IPS-18a (cell line): ENCODE measurements at regions not wholly inside any gene's neighbourhood (a gene's known extent, or its start where the extent isn't known, plus 50 kb on each side); places are given as distances from the start of the nearest gene placed in this dataset.
"Not testable (repeated sequence)": the region's sequence is repeated elsewhere in the genome, so short reads cannot be mapped to it uniquely, and the experiment has no call there.

Source experiments
- H3K27ac ChIP-seq: one replicate; pipeline ENCODE4 v1.5.1; 2013; ENCODE audit warnings: low read length
- H3K27me3 ChIP-seq: one replicate; pipeline ENCODE4 v1.6.1; 2013; ENCODE audit warnings: mild to moderate bottlenecking, low read length; ENCODE audit not compliant: control insufficient read depth, insufficient read depth
- H3K36me3 ChIP-seq: one replicate; pipeline ENCODE4 v1.6.1; 2013; ENCODE audit warnings: low read depth, low read length; ENCODE audit not compliant: control insufficient read depth
- H3K4me1 ChIP-seq: one replicate; pipeline ENCODE4 v1.6.1; 2013; ENCODE audit warnings: low read depth, low read length; ENCODE audit not compliant: control insufficient read depth
- H3K4me3 ChIP-seq: one replicate; pipeline ENCODE4 v1.5.1; 2013; ENCODE audit warnings: low read length
- H3K9ac ChIP-seq: one replicate; pipeline ENCODE4 v1.6.1; 2013; ENCODE audit warnings: mild to moderate bottlenecking, low read length, moderate library complexity
- H3K9me3 ChIP-seq: one replicate; pipeline ENCODE4 v1.6.1; 2013; ENCODE audit warnings: low read depth, low read length; ENCODE audit not compliant: control insufficient read depth

DNA sequence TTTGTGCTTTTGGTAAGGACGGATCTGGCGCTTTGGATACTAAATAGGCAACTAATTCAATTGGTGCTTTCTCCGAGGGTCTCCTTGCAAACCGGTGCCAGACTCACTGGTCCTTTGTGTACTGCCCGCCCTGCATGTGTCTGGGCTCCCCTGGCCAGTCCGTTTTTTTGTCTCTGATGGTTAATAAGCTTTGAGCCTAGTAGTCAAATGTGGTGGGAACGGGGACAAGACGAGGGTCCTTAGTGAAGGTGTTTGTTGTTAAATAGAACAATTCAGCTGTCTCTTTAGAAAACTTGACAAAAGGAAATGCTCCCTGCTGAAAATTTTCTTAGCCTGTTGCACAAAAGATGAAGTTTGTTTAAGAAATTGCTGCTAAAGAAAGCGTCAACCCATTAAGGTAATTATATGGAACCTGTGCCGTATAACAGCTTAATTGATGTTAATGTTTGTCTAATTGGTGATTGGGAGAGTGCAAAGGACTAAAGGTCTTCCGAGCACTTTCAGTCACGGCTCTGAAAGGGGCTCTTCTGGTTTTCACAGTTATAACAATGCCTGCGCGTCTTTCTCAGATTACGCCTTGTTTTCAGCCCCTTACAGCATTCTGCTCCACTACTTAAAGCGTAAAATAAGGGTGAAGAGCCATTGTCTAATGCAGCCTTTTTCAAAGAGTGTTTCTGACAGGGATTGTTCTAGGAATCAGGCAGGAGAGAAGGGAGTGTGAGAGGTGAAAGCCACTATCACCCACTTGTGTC is 537.4 kb downstream of the PRKD1 start:
- Histone ChIP-seq H3K9ac (no peak overlapping the region), H3K4me3 (peak overlapping the region; percentile 23), H3K36me3 (no peaks in the 10 kb centered on the region), H3K27ac (no peak overlapping the region), H3K9me3 (no peaks in the 10 kb centered on the region), H3K4me1 (peaks cover 8% of the 10 kb centered on the region), H3K27me3 (no peaks in the 10 kb centered on the region)

DNA sequence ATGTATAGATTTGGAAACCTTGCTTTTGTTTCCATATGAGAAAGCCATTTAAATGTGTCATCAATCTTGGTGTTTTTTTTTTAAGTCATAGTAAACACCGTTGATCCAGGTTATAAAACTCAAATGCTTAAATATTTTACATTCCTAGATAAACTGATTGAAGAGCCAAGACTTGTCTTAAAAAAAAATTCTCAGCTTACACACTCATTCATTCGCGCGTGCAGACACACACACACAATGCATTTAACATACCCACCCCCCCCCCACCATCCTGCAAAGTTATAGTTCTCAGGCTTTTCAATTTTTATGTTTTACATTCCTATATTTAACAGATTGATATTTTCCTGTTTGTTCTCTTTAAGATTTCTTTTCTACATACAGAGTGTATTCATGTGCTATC is 536.4 kb downstream of the PRKD1 start:
- Histone ChIP-seq H3K27ac (no peak overlapping the region), H3K4me1 (peaks cover 8% of the 10 kb centered on the region), H3K36me3 (no peaks in the 10 kb centered on the region), H3K27me3 (no peaks in the 10 kb centered on the region), H3K9ac (no peak overlapping the region), H3K9me3 (no peaks in the 10 kb centered on the region), H3K4me3 (no peak overlapping the region)

DNA sequence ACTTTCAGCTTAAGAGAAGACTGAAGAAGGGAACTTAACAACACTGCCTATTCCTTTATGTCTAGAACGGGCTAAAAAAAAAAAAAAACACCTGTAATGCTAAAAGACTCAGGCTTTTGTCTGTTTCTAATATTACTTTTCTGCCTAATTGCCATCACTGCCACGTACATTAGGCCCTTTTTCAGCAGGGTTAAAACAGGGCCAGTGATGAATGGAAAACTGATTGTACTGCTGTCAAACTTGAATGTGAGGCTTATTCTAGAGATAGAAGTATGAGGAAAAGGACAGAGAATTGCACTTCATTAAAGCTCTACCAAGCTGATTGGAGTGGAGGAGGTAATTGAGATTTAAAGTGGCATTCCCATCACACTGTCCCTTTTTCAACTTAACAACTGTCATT is 535.8 kb downstream of the PRKD1 start:
- peaks cover 8% of the 10 kb centered on the region for H3K4me1 ChIP-seq
- H3K9me3 ChIP-seq = no peaks in the 10 kb centered on the region
- H3K36me3 ChIP-seq = no peaks in the 10 kb centered on the region
- H3K9ac ChIP-seq = no peak overlapping the region
- H3K27ac ChIP-seq = no peak overlapping the region
- no peaks in the 10 kb centered on the region for H3K27me3 ChIP-seq
- no peak overlapping the region for H3K4me3 ChIP-seq

DNA sequence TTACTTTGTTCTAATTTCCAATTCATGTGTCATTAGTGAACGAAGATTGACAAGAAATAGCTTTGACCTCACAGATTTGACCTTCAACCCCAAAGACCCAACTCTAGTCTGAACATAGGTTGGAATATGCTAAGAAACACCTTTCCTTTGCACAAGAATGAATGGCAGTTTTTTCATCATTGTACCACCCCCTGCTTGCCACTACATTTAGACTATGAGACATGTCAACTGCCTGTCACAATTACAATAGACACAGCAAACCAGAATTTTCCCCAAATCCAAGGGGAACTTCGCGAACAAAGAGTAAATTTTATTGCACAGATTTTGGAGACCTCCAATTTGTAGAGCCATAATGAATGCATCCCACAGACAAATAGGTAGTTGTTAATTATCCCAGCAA is 535.4 kb downstream of the PRKD1 start:
- Histone ChIP-seq H3K4me3 (no peak overlapping the region), H3K9me3 (no peaks in the 10 kb centered on the region), H3K4me1 (peaks cover 8% of the 10 kb centered on the region), H3K36me3 (no peaks in the 10 kb centered on the region), H3K9ac (no peak overlapping the region), H3K27me3 (no peaks in the 10 kb centered on the region), H3K27ac (no peak overlapping the region)

DNA sequence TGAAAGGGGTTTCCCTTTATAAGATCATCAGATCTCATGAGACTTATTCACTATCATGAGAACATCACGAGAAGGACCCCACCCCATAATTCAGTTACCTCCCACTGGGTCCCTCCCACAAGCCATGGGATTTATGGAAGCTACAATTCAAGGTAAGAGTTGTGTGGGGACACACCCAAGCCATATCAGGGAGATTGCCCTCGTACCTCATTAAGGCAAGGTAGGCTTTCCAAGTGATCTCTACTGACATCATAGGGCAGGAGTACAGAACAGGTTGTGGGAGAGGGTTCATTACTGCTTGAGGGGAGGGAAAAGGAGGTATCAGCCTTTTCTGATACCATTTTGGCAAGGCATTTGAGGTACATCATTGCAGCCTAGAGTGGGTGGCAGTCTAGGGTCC is 524.6 kb downstream of the PRKD1 start:
- Histone ChIP-seq H3K4me1 (no peaks in the 10 kb centered on the region), H3K36me3 (no peaks in the 10 kb centered on the region), H3K4me3 (no peak overlapping the region), H3K9me3 (peaks cover 10% of the 10 kb centered on the region), H3K27ac (no peak overlapping the region), H3K27me3 (no peaks in the 10 kb centered on the region), H3K9ac (no peak overlapping the region)

DNA sequence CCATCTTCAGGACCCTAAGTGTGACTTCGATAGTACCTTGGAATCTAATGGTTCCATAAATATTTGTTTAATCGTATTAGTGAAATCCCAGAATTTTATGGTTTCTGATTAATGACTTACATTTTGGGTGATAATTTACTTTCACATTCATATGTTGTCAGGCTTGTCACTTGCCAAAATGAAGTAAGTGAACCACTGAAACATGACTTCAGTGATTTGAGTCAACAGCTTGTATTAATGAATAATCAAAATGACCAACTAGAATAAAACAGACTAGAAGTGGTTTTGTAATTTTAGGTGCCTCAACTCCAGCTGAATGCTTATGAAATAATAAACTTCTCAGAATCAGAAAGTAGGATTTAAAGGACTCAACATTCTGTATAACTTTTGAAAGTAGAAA is 517.1 kb downstream of the PRKD1 start:
- peaks cover 16% of the 10 kb centered on the region for H3K9me3 ChIP-seq

DNA sequence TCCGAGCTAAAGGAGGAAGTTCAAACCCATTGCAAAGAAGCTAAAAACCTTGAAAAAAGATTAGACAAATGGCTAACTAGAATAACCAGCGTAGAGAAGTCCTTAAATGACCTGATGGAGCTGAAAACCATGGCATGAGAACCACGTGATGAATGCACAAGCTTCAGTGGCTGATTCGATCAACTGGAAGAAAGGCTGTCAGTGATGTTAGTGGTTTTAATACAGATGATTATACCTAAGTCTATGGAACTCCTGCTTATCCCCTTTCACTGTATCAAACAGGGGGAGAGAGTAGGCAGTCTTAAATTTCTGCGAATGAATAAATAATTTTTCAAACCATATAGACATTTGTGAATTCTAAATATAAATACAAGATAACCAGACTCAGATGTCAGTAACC is 512.7 kb downstream of the PRKD1 start:
- not testable (repeated sequence) for H3K36me3 ChIP-seq, H3K27me3 ChIP-seq, H3K9me3 ChIP-seq, H3K9ac ChIP-seq, H3K27ac ChIP-seq, H3K4me1 ChIP-seq, H3K4me3 ChIP-seq

More for the DNA sequence above, 517.1 kb downstream of the PRKD1 start:
- Histone ChIP-seq H3K36me3 (no peaks in the 10 kb centered on the region), H3K4me1 (no peaks in the 10 kb centered on the region), H3K27ac (no peak overlapping the region), H3K4me3 (no peak overlapping the region), H3K27me3 (no peaks in the 10 kb centered on the region), H3K9ac (no peak overlapping the region)

DNA sequence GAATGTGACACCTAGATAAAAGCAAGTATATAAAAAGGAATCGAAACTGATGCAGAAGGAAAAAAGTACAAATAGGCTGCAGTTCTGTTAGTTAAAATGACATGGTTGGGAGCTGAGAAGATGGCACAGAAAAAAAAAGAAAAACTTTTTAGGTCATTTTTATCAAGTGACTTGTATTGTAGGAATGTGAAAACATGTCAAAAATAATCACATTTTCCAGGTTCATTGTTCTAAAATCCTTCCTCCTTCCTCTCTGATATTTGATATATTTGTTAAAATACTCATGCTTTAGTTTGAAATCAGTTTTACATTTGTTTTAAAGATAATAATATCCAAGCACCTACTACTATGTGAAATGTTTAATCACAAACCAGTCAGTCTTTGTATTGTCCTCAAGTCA is 507.9 kb downstream of the PRKD1 start:
- Histone ChIP-seq H3K4me3 (no peak overlapping the region), H3K27me3 (no peaks in the 10 kb centered on the region), H3K9ac (no peak overlapping the region), H3K4me1 (no peaks in the 10 kb centered on the region), H3K27ac (no peak overlapping the region), H3K36me3 (no peaks in the 10 kb centered on the region), H3K9me3 (peaks cover 3% of the 10 kb centered on the region)

DNA sequence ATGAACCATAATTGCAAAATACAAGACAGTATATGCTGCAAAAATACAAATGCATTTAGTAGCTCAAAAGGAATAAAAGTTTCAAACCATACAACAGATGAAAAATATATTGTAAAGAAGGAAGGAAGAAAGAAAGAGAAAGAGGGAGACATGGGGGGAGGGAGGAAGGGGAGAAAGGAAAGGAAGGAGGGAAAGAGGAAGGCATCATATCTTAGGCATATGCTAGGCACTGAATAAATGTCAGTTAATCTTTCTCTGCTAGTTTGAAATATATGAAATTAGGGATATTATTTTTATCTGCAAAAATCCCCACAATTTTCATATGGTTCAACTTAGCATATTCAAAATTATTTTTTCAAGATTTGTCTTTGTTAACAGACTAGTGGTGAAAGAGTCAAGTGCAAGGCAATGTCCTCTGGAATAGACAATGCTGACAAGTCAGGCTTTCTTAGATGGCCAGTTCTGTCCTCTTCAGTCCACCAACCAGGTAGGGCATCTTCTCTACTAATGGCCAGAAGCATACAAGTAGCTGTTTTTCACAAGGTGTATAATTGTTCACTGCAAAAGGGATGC is 506.4 kb downstream of the PRKD1 start:
- Histone ChIP-seq H3K4me3 (no peak overlapping the region), H3K27ac (no peak overlapping the region), H3K9me3 (no peaks in the 10 kb centered on the region), H3K9ac (no peak overlapping the region), H3K4me1 (no peaks in the 10 kb centered on the region), H3K36me3 (no peaks in the 10 kb centered on the region), H3K27me3 (no peaks in the 10 kb centered on the region)

DNA sequence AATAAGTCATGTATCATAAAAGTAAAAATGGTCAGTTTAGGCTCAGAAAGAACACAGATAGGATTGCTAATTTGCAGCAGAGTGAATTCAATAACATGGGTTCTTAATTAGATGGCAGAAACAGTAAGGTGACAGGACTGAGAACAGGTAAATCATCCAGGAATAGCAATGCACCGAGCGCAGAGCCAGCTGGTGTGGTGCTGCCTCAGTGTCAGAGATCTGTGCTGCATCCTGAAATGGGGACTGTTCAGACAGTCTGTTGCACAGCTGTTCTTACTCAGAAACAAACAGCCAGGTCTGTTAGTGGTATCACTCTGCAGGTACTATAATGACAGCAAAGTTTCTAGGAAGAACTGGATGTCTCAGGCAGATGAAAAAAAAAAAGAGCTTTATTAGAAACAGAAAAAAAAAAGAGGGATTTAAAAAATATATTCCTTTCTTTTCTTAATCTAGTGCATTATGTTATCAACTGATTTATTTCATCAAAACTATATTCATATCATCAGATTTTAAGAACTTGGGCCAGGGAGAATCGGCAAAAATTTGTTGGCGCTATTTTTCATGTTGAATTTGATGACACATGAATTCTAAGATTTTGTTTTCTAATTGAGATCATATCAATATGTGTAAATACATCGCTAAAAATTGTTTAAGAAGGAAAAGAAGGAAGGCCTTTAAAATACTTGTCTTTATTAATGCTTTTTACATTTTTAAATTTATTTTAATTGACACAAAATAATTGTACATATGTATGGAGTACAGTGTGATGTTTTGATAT is 501.8 kb downstream of the PRKD1 start:
- H3K27me3 ChIP-seq = no peaks in the 10 kb centered on the region
- no peaks in the 10 kb centered on the region for H3K36me3 ChIP-seq
- no peak overlapping the region for H3K27ac ChIP-seq
- H3K4me3 ChIP-seq = no peak overlapping the region
- H3K4me1 ChIP-seq = no peaks in the 10 kb centered on the region
- no peak overlapping the region for H3K9ac ChIP-seq
- no peaks in the 10 kb centered on the region for H3K9me3 ChIP-seq

DNA sequence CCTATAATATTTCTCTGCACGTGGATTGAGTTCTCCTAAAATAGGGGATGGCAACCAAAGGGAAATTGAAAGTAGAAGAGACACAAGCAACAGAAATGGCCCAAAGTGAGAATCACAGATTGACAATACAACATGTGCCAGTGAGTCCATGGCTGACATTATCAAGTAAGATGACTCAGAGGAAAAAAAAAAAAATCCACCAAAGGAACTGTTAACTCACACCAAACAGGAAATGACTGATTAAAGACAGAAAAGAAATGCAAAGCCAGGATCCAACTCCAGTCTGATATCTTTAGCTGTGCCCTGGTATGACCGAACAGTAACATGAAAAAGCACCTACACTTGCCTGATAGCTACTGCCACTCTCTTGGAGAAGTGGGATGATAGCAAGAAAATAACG is 485.0 kb downstream of the PRKD1 start:
- H3K27ac ChIP-seq = no peak overlapping the region
- no peaks in the 10 kb centered on the region for H3K4me1 ChIP-seq
- no peak overlapping the region for H3K4me3 ChIP-seq
- no peaks in the 10 kb centered on the region for H3K9me3 ChIP-seq
- H3K27me3 ChIP-seq = no peaks in the 10 kb centered on the region
- H3K36me3 ChIP-seq = no peaks in the 10 kb centered on the region
- no peak overlapping the region for H3K9ac ChIP-seq
